ENCODE measurements at regions not wholly inside any gene's neighbourhood (a gene's known extent, or its start where the extent isn't known, plus 50 kb on each side); places are given as distances from the start of the nearest gene placed in this dataset.

GRCh38 chr5:74027732-74028338 is 401.8 kb downstream of the ARHGEF28 start:
- no peak for DNase-seq (ENCODE audit: low spot score)

GRCh38 chr5:74026310-74026709 is 400.3 kb downstream of the ARHGEF28 start:
- DNase-seq (ENCODE audit: low spot score) = no peak

DNA sequence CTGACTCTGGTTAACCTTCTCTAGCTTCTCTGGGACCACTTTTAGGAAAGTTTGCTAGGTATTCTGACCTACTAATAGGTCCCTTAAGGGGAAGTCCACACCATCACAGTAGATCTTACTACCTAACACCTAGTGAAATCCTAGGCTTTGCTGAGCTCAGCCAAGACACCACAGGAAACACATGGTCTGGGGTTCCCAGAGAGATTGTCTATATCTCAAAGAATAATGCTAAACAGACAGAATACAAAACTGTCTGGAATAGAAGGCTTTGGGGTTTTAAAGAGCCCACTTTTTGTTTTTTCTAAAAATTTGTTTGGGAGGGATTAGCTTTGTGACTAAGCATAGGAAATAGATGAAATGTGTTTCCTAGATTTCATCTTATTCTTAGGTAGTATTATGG is 395.1 kb downstream of the ARHGEF28 start:
- no peak for DNase-seq (ENCODE audit: low spot score)

DNA sequence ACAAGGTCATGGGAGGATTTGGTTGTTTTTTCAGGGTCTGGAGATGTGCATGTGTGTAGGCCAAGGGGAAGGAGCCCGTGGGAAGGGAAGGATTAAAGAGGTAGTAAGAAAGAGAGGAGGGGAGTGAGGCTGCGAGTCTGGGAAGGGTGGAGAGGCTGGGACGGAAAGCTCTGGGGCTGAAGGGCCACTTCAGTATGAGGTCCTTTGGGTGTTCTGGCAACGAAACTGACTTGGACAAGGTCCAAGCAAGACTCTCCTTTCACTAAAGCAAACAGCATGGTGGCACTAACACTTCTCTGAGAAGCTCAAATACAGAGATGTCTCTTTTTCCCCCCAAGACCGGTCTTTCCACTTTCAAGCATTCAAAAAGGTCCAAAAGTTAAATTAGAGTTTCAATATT is 394.5 kb downstream of the ARHGEF28 start:
- DNase-seq (ENCODE audit: low spot score) = no peak

DNA sequence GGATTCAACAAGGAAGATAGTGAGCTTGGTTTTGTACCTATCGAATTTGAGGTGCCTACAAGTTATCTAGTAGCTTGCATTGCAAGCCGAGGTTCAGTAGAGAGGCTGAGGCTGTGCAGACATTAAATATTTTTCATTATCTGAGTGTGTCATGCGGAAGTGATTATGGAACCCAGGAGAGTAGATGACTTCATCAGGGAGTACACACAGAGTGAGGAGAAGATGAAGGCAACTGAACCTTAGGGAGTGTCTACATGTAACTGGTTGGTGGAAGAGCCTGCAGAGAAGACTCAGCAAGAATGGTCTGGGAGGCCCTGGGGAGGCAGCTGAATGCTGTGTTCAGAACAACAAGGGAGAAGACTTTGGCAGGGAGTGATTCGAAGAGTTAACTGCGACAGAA is 393.9 kb downstream of the ARHGEF28 start:
- DNase-seq (ENCODE audit: low spot score) = no peak

DNA sequence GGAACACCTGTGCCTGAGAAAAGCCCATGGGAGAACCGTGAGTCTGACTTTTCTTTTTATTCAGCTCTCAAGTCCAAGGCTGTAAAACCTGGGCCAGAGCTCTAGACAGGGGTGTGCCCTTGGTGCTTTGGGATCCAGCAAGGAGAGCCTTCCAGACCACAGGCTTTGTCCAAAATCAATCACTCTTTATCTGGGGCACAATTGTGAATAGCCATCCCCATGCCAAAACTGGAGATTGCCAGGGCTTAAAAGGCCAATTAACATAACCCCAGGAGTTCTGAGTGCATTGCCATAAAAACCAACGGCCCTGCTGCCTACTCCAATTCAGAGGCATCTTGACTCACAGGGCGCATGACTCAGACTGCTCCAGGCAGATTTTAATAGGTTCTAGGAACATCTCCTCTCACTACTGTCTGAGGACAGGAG is 391.8 kb downstream of the ARHGEF28 start:
- DNase-seq (ENCODE audit: low spot score) = no peak

- no peak for DNase-seq (ENCODE audit: low spot score)
Measured at GRCh38 chr5:74017112-74017511, 391.1 kb downstream of the ARHGEF28 start.

DNA sequence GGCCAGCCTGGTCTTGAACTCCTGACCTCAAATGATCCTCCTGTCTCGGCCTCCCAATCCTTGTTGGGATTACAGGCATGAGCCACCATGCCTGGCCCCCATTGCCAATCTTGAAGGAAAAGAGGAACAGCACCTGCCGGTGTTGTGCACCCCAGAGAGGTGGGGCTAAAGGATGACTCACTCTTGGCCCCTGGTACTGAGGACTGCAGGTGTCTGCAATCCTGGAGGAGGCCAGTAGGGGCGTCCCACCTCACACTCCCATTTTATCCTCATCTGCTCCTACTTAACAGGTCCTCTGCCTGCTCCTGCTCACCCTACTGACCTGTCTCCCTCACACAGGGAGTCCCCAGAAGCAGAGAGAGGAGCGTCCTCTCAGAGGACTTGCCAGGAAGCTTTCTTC is 390.4 kb downstream of the ARHGEF28 start:
- no peak for DNase-seq (ENCODE audit: low spot score)

DNA sequence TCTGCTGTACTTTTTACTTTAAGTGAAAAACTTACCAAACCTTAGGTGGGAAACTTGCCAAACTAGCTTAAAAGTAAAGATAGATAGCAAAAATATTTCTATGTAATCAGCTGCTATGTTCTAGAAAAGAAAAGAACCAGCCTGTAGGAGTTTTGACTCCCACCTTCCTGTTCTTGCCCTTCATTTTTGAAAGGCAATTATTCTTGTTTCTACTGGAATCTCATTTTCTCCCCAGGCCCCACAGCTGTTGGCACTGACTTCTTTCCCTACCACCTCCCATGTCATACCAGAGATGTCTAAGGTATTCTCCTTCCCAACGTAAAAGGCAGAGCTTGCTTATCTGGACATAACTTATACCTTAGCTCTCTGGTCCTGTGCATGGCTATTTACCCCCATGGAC is 389.7 kb downstream of the ARHGEF28 start:
- DNase-seq (ENCODE audit: low spot score) = no peak

GRCh38 chr5:74013222-74013621 is 387.2 kb downstream of the ARHGEF28 start:
- DNase-seq (ENCODE audit: low spot score) = no peak

GRCh38 chr5:74009502-74009901 is 383.5 kb downstream of the ARHGEF28 start:
- DNase-seq (ENCODE audit: low spot score) = no peak

DNA sequence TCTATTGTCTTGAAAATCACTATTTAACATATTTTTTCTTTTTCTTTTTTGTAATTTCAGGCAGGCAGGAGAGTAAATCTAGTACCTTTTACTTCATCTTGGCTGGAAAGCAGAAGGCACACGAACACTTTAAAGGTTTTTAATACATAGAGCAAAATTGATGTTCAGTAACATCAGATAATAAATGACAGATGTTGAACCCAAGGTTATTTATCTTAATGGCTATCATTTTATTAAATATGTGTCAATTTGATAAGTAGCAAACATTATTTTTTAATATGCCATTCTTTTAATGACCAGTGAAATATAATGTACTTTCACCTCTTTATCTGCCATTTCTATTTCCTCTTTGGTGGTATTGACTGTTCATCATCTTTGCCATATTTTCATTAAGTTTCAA is 381.2 kb downstream of the ARHGEF28 start:
- DNase-seq (ENCODE audit: low spot score) = no peak

DNA sequence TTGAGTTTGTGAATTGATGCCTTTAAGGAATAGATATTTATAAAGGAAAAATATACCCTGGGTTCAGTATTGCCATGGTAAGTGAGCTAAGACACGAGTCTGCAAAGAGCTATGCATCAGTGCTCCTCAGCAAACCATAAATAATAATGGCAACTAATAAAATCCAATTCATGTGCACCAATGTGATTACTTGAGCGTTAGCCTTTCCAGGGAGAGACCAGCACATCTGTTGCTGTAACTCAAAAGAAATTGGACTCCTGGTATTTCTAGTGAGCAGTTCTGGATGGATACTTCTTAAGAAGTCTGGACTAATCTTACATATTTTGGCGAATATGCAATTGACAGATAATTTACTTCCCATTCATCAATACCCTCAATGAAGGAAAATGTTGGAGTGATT is 373.3 kb downstream of the ARHGEF28 start:
- no peak for DNase-seq (ENCODE audit: low spot score)

DNA sequence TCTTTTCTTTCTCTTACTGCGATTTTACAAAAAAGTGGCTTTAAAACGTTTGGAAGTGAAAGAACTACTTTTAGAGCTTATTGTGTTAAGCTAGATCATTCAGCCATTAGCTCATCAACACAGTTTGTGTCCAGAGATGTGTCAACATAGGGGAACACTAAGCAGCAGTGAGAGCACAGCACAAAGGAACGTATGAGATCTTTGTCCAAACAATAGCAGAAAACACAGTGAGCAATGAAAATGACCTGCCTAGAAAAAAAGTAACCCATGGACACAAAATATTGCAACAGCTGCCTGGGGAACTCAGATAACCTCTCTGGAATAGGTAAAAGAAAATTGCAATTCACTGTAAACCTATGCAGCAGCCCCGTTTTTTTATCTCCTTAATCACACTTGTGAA is 372.5 kb downstream of the ARHGEF28 start:
- no peak for DNase-seq (ENCODE audit: low spot score)

DNA sequence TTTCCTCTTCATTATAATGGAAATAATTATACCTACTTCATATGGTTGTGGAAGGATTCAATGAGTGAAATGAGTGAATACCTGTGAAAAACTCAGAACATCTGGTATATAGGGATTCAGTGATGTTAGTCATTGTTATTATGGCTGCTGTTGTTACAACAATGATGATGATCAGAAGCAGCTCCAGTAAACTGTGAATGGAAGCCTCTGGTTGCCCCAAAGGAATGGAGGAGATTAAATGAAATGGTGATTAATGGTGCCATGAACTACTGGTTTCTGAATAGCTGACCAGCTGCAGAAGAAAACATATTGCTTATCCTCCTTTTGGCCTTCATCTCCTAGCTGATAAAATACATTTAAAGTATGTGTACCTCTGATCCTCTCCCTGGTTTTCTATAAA is 372.0 kb downstream of the ARHGEF28 start:
- DNase-seq (ENCODE audit: low spot score) = no peak

GRCh38 chr5:73996151-73996755 is 370.3 kb downstream of the ARHGEF28 start:
- no peak for DNase-seq (ENCODE audit: low spot score)

GRCh38 chr5:73994963-73995362 is 369.0 kb downstream of the ARHGEF28 start:
- DNase-seq (ENCODE audit: low spot score) = no peak
